ENCODE measurements at regions not wholly inside any gene's neighbourhood (a gene's known extent, or its start where the extent isn't known, plus 50 kb on each side); places are given as distances from the start of the nearest gene placed in this dataset.

DNA sequence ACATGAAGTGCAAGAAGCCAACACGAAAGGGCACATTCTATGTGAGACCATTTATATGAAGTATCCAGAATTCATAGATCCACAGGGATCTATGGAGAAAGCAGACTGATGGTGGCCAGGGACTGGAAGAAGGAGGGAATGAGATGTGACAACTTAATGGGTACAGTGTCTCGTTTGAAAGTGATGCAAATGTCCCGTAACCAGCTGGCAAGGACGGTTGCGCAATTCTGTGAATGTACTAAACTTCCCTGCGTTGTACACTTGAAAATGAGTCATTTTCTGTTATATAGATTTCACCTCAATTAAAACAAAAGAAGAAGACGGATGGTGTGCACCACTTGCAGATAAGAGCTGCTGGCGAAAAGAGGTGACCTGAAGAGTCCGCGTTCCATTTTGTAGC lies 861.1 kb downstream of the TYW1 start:
- Histone ChIP-seq H2AFZ (no peak overlapping the region), H3K36me3 (ENCODE audit: low read depth) (no peaks in the 10 kb centered on the region), H3K9me3 (ENCODE audit: low read depth) (no peaks in the 10 kb centered on the region), H3K27me3 (replicated peaks; ENCODE audit: insufficient read depth) (no peaks in the 10 kb centered on the region), H3K9me2 (ENCODE audit: insufficient read depth) (no peaks in the 10 kb centered on the region), H3F3A (ENCODE audit: insufficient read depth) (no peaks in the 10 kb centered on the region), H3K4me1 (ENCODE audit: insufficient read depth) (no peaks in the 10 kb centered on the region), H4K20me1 (ENCODE audit: insufficient read depth) (no peaks in the 10 kb centered on the region), H3K9ac (no peak overlapping the region), H3K4me2 (ENCODE audit: unreplicated experiment) (no peak overlapping the region), H3K79me2 (ENCODE audit: insufficient read depth) (no peaks in the 10 kb centered on the region), H3K4me3 (no peak overlapping the region), H3K27ac (no peak overlapping the region)
- TF ChIP-seq EZH2phosphoT487 (IDR thresholded peaks at IDR 0.05; ENCODE audit: insufficient read depth, low read depth) = no peak
- no peak for TF ChIP-seq EZH2 (IDR thresholded peaks at IDR 0.05; ENCODE audit: insufficient read depth, poor library complexity, severe bottlenecking)
- WGBS, 2 experiments (ENCODE audit: low coverage in 1 of 2, low lambda C conversion rate in 2 of 2, missing lambda C conversion rate in 2 of 2) = 64 to 65% methylated on average over 10 of the region's 10 CpGs
- DNase-seq = no peak
- in situ Hi-C loops (cut with MboI) = no loop called here

DNA sequence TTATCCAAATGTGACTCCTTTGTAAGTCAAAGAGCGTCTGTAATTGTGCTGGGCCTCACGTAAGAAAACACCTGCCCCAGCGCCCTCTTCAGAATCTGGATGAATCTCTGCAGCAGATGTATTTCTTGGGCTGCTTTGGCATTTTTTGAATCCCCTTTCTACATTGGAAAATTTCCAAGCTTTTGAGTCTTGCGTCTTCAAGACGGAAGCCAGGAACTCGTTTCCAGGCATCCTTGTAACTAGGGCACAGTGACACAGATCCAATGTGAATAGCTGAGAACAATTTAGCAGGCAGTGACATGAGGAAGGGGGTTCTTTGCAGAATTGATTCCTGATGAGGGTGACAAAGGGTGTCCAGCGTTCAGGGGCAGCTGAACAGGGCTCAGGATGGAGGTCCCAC lies 862.3 kb downstream of the TYW1 start:
- WGBS, 2 experiments (ENCODE audit: low coverage in 1 of 2, low lambda C conversion rate in 2 of 2, missing lambda C conversion rate in 2 of 2) = 29 to 37% methylated on average over 7 of the region's 7 CpGs
- in situ Hi-C loops (cut with MboI) = no loop called here
- no peak overlapping the region for H3K27ac ChIP-seq
- no peaks in the 10 kb centered on the region for H3K79me2 ChIP-seq (ENCODE audit: insufficient read depth)
- no peaks in the 10 kb centered on the region for H3F3A ChIP-seq (ENCODE audit: insufficient read depth)
- H2AFZ ChIP-seq = no peak overlapping the region
- no peak overlapping the region for H3K4me3 ChIP-seq
- no peaks in the 10 kb centered on the region for H3K9me3 ChIP-seq (ENCODE audit: low read depth)
- no peaks in the 10 kb centered on the region for H3K36me3 ChIP-seq (ENCODE audit: low read depth)
- no peaks in the 10 kb centered on the region for H3K4me1 ChIP-seq (ENCODE audit: insufficient read depth)
- no peak overlapping the region for H3K4me2 ChIP-seq (ENCODE audit: unreplicated experiment)
- no peak for DNase-seq
- H4K20me1 ChIP-seq (ENCODE audit: insufficient read depth) = no peaks in the 10 kb centered on the region
- H3K9me2 ChIP-seq (ENCODE audit: insufficient read depth) = no peaks in the 10 kb centered on the region
- no peaks in the 10 kb centered on the region for H3K27me3 ChIP-seq (replicated peaks; ENCODE audit: insufficient read depth)
- no peak overlapping the region for H3K9ac ChIP-seq
- TF ChIP-seq EZH2phosphoT487 (IDR thresholded peaks at IDR 0.05; ENCODE audit: insufficient read depth, low read depth) = no peak
- no peak for TF ChIP-seq EZH2 (IDR thresholded peaks at IDR 0.05; ENCODE audit: insufficient read depth, poor library complexity, severe bottlenecking)

DNA sequence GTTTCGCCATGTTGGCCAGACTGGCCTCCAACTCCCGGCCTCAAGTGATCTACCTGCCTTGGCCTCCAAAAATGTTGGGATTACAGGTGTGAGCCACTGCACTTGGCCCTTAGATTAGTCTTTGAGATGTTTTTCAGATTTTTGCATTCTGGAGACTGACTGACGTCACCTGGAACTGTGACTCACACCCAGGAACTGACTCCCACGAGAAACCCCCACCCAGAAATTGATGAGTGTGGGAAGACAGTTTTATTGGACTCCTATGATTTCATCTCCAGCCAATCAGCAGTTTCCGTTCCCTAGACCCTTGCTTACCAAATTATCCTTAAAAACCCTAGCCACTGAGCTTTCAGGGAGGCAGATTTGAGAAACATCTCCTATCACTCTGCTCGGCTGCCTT lies 867.3 kb downstream of the TYW1 start:
- H3K4me1 ChIP-seq (ENCODE audit: insufficient read depth) = no peaks in the 10 kb centered on the region
- no peaks in the 10 kb centered on the region for H3K36me3 ChIP-seq (ENCODE audit: low read depth)
- no peak overlapping the region for H2AFZ ChIP-seq
- DNase-seq = no peak
- no peaks in the 10 kb centered on the region for H3K9me2 ChIP-seq (ENCODE audit: insufficient read depth)
- TF ChIP-seq EZH2 (IDR thresholded peaks at IDR 0.05; ENCODE audit: insufficient read depth, poor library complexity, severe bottlenecking) = no peak
- TF ChIP-seq EZH2phosphoT487 (IDR thresholded peaks at IDR 0.05; ENCODE audit: insufficient read depth, low read depth) = no peak
- no peak overlapping the region for H3K4me2 ChIP-seq (ENCODE audit: unreplicated experiment)
- no peak overlapping the region for H3K4me3 ChIP-seq
- H3K27me3 ChIP-seq (replicated peaks; ENCODE audit: insufficient read depth) = no peaks in the 10 kb centered on the region
- H3K79me2 ChIP-seq (ENCODE audit: insufficient read depth) = no peaks in the 10 kb centered on the region
- no peaks in the 10 kb centered on the region for H3K9me3 ChIP-seq (ENCODE audit: low read depth)
- no peaks in the 10 kb centered on the region for H4K20me1 ChIP-seq (ENCODE audit: insufficient read depth)
- H3F3A ChIP-seq (ENCODE audit: insufficient read depth) = no peaks in the 10 kb centered on the region
- H3K27ac ChIP-seq = no peak overlapping the region
- no peak overlapping the region for H3K9ac ChIP-seq
- 27 to 30% methylated on average over 6 of the region's 6 CpGs for WGBS, 2 experiments (ENCODE audit: low coverage in 1 of 2, low lambda C conversion rate in 2 of 2, missing lambda C conversion rate in 2 of 2)
- in situ Hi-C loops (cut with MboI) = no loop called here

GRCh38 chr7:67866054-67866453 lies 869.4 kb downstream of the TYW1 start:
- Histone ChIP-seq H3K36me3 (ENCODE audit: low read depth) (no peaks in the 10 kb centered on the region), H3K4me3 (no peak overlapping the region), H3K27me3 (replicated peaks; ENCODE audit: insufficient read depth) (no peaks in the 10 kb centered on the region), H3F3A (ENCODE audit: insufficient read depth) (no peaks in the 10 kb centered on the region), H3K4me2 (ENCODE audit: unreplicated experiment) (no peak overlapping the region), H3K79me2 (ENCODE audit: insufficient read depth) (no peaks in the 10 kb centered on the region), H3K4me1 (ENCODE audit: insufficient read depth) (no peaks in the 10 kb centered on the region), H3K9ac (no peak overlapping the region), H3K27ac (no peak overlapping the region), H4K20me1 (ENCODE audit: insufficient read depth) (no peaks in the 10 kb centered on the region), H2AFZ (no peak overlapping the region), H3K9me2 (ENCODE audit: insufficient read depth) (no peaks in the 10 kb centered on the region), H3K9me3 (ENCODE audit: low read depth) (no peaks in the 10 kb centered on the region)
- in situ Hi-C loops (cut with MboI) = no loop called here
- DNase-seq = no peak
- TF ChIP-seq EZH2phosphoT487 (IDR thresholded peaks at IDR 0.05; ENCODE audit: insufficient read depth, low read depth) (no peak), EZH2 (IDR thresholded peaks at IDR 0.05; ENCODE audit: insufficient read depth, poor library complexity, severe bottlenecking) (no peak)

- Histone ChIP-seq H3K27me3 (replicated peaks; ENCODE audit: insufficient read depth) (no peaks in the 10 kb centered on the region), H3K4me1 (ENCODE audit: insufficient read depth) (no peaks in the 10 kb centered on the region), H3K4me3 (no peak overlapping the region), H4K20me1 (ENCODE audit: insufficient read depth) (no peaks in the 10 kb centered on the region), H3F3A (ENCODE audit: insufficient read depth) (no peaks in the 10 kb centered on the region), H3K9me3 (ENCODE audit: low read depth) (no peaks in the 10 kb centered on the region), H3K9ac (no peak overlapping the region), H3K79me2 (ENCODE audit: insufficient read depth) (no peaks in the 10 kb centered on the region), H3K4me2 (ENCODE audit: unreplicated experiment) (no peak overlapping the region), H2AFZ (no peak overlapping the region), H3K36me3 (ENCODE audit: low read depth) (no peaks in the 10 kb centered on the region), H3K9me2 (ENCODE audit: insufficient read depth) (no peaks in the 10 kb centered on the region), H3K27ac (no peak overlapping the region)
- no peak for TF ChIP-seq EZH2phosphoT487 (IDR thresholded peaks at IDR 0.05; ENCODE audit: insufficient read depth, low read depth)
- no peak for TF ChIP-seq EZH2 (IDR thresholded peaks at IDR 0.05; ENCODE audit: insufficient read depth, poor library complexity, severe bottlenecking)
- in situ Hi-C loops (cut with MboI) = no loop called here
- 37 to 40% methylated on average over 3 of the region's 3 CpGs for WGBS, 2 experiments (ENCODE audit: low coverage in 1 of 2, low lambda C conversion rate in 2 of 2, missing lambda C conversion rate in 2 of 2)
- no peak for DNase-seq
Observed at GRCh38 chr7:67866812-67867211, 870.2 kb downstream of the TYW1 start.

Measured in GM23248 (cell line).